ENCODE measurements at regions not wholly inside any gene's neighbourhood (a gene's known extent, or its start where the extent isn't known, plus 50 kb on each side); places are given as distances from the start of the nearest gene placed in this dataset.

DNA sequence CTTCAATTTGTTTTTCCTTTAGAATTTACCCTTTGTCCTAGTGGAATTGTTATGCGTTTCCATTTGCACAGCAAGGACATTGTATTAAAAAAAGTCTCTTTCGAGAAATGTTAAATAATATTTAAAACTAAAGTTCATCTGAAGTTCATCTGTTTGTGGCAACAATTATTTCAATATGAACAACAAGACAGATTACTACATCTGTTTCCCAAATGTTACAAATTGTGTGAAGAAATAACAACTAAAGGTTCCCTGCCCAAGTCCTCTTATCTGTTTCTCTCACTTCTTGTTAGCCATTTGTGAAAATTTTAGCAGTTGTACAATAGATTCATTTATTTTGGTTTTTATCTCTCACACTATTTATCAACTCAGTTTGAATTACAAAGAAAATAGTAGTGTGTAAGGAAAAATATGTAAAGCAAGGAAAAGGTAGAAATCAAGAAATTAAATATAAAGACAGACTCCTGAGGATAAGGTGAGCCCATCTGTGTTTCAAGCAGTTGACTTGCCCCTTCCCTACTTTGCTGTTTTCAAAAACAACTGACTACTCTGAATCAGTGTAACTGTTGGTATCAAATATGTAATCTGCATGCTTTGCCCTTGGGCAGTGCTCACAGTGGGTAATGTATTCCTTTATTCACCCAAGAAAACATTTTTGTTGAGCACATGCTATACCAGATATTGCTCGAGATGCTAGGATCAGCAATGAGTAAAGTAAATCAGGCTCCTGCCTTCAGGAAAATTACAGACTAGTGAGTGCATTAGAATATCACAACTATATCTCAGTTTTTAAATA is 118.9 kb upstream of the PCDH7 start:
- no peak for TF ChIP-seq CTCF (IDR thresholded peaks at IDR 0.05; ENCODE audit: low read depth, low read length)
- no peak for TF ChIP-seq POLR2A (IDR thresholded peaks at IDR 0.05; ENCODE audit: extremely low read depth, insufficient read length)
